Activated CD8-positive, alpha-beta memory T cell treated with anti-CD3 and anti-CD28 coated beads, Interleukin-2, amount 10 ng/mL, durations not matched to agents 7 days and 5 days (primary cell): ENCODE measurements at regions not wholly inside any gene's neighbourhood (a gene's known extent, or its start where the extent isn't known, plus 50 kb on each side); places are given as distances from the start of the nearest gene placed in this dataset.
"Not testable (repeated sequence)": the region's sequence is repeated elsewhere in the genome, so short reads cannot be mapped to it uniquely, and the experiment has no call there.

ENCODE experiments used
- ATAC-seq: fragments of 150-1000 bp; cut with Tn5 transposase; one replicate; pipeline ENCODE4 v1.10.0; 2021; ENCODE audit warnings: moderate library complexity
- CTCF ChIA-PET: fragments of 350-600 bp; sonication (Branson Sonifier 250); formaldehyde crosslinking; loops from one replicate; lab custom pipeline; 2021; ENCODE audit warnings: antibody characterized with exemption; lab: Charles Lee
- DNase-seq: peaks from one replicate; pipeline ENCODE4 v3.0.0-alpha.2; 2020
- H3K27ac Mint-ChIP-seq: one replicate; pipeline ENCODE4 v1.8.0; 2021; ENCODE audit warnings: mild to moderate bottlenecking, mixed read lengths
- H3K27me3 Mint-ChIP-seq: one replicate; pipeline ENCODE4 v1.8.0; 2021; ENCODE audit warnings: mixed read lengths
- H3K36me3 Mint-ChIP-seq: one replicate; pipeline ENCODE4 v1.8.0; 2021; ENCODE audit warnings: mild to moderate bottlenecking, mixed read lengths
- H3K4me1 Mint-ChIP-seq: one replicate; pipeline ENCODE4 v1.8.0; 2021; ENCODE audit warnings: mixed read lengths
- H3K4me3 Mint-ChIP-seq: one replicate; pipeline ENCODE4 v1.8.0; 2021; ENCODE audit warnings: mild to moderate bottlenecking, moderate library complexity, mixed read lengths
- H3K9me3 Mint-ChIP-seq: one replicate; pipeline ENCODE4 v1.8.0; 2022; ENCODE audit warnings: low read depth, mixed read lengths

GRCh38 chr2:89831641-89832498 lies 1140.4 kb downstream of the RPIA start:
- DNase-seq (no peak), ATAC-seq (no peak)
- H3K27me3 Mint-ChIP-seq, result no peaks in the 10 kb centered on the region
- H3K36me3 Mint-ChIP-seq, result peaks cover 40% of the 10 kb centered on the region
- H3K4me1 Mint-ChIP-seq, result no peaks in the 10 kb centered on the region
- H3K4me3 Mint-ChIP-seq, result no peak overlapping the region
- CTCF ChIA-PET, result no interaction called here
- H3K27ac Mint-ChIP-seq, result no peak overlapping the region
- peaks cover 35% of the 10 kb centered on the region for H3K9me3 Mint-ChIP-seq

DNA sequence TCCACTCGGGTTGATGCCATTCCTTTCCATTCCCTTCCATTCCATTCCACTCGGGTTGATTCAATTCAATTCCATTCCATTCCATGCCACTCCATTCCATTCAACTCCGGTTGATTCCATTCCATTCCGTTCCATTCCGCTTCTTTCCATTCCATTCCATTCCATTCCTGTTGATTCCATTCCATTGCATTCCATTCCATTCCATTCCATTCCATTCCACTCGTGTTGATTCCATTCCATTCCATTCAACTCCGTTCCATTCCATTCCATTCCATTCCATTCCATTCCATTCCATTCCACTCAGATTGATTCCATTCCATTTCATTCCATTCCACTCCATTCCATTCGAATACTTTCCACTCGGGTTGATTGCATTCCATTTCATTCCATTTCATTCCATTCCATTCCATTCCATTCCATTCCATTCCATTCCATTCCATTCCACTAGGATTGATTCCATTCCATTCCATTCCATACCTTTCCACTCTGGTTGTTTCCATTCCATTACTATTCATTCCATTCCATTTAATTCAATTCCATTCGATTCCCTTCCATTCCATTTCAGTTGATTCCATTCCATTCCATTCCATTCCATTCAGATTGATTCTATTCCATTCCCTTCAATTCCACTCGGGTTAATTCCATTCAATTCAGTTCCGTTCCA lies 1141.8 kb downstream of the RPIA start:
- Mint-ChIP-seq H3K27me3 (no peaks in the 10 kb centered on the region), H3K27ac (no peak overlapping the region), H3K4me1 (no peaks in the 10 kb centered on the region), H3K9me3 (peaks cover 42% of the 10 kb centered on the region), H3K36me3 (peaks cover 48% of the 10 kb centered on the region), H3K4me3 (no peak overlapping the region)
- DNase-seq (no peak), ATAC-seq (peak; percentile 39)
- CTCF ChIA-PET, result no interaction called here

- H3K4me3 Mint-ChIP-seq, result no peak overlapping the region
- DNase-seq (no peak), ATAC-seq (no peak)
- peaks cover 52% of the 10 kb centered on the region for H3K36me3 Mint-ChIP-seq
- H3K27me3 Mint-ChIP-seq, result no peaks in the 10 kb centered on the region
- CTCF ChIA-PET, result no interaction called here
- H3K4me1 Mint-ChIP-seq, result no peaks in the 10 kb centered on the region
- peaks cover 47% of the 10 kb centered on the region for H3K9me3 Mint-ChIP-seq
- no peak overlapping the region for H3K27ac Mint-ChIP-seq
Measured at GRCh38 chr2:89833780-89834117, 1142.3 kb downstream of the RPIA start.

DNA sequence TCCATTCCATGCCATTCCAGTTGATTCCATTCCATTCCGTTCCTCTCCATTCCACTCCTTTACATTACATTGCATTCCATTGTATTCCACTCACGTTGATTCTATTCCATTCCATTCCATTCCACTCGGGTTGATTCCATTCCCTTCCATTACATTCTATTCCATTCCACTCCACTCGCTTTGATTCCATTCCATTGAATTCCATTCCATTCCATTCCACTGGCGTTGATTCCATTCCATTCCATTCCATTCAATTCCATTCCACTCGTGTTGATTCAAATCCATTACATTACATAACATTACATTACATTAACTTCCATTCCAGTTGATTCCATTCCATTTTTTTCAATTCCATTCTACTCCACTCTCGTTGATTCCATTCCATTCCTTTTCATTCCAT lies 1142.8 kb downstream of the RPIA start:
- CTCF ChIA-PET, result no interaction called here
- H3K27ac Mint-ChIP-seq, result no peak overlapping the region
- no peaks in the 10 kb centered on the region for H3K4me1 Mint-ChIP-seq
- ATAC-seq (no peak), DNase-seq (no peak)
- H3K4me3 Mint-ChIP-seq, result no peak overlapping the region
- peaks cover 45% of the 10 kb centered on the region for H3K9me3 Mint-ChIP-seq
- no peaks in the 10 kb centered on the region for H3K27me3 Mint-ChIP-seq
- H3K36me3 Mint-ChIP-seq, result peaks cover 53% of the 10 kb centered on the region

- DNase-seq, H3K27ac Mint-ChIP-seq, H3K4me1 Mint-ChIP-seq, H3K27me3 Mint-ChIP-seq, CTCF ChIA-PET, H3K4me3 Mint-ChIP-seq: not testable (repeated sequence)
- Mint-ChIP-seq H3K9me3 (peaks cover 46% of the 10 kb centered on the region), H3K36me3 (peaks cover 45% of the 10 kb centered on the region)
- peak; percentile 58 for ATAC-seq
Measured at GRCh38 chr2:89836326-89836725, 1144.9 kb downstream of the RPIA start.

GRCh38 chr2:89837962-89838625 lies 1146.6 kb downstream of the RPIA start:
- CTCF ChIA-PET, result no interaction called here
- peaks cover 47% of the 10 kb centered on the region for H3K9me3 Mint-ChIP-seq
- no peaks in the 10 kb centered on the region for H3K4me1 Mint-ChIP-seq
- H3K36me3 Mint-ChIP-seq, result peaks cover 38% of the 10 kb centered on the region
- ATAC-seq, result no peak
- no peak overlapping the region for H3K4me3 Mint-ChIP-seq
- no peak for DNase-seq
- no peaks in the 10 kb centered on the region for H3K27me3 Mint-ChIP-seq
- H3K27ac Mint-ChIP-seq, result no peak overlapping the region

DNA sequence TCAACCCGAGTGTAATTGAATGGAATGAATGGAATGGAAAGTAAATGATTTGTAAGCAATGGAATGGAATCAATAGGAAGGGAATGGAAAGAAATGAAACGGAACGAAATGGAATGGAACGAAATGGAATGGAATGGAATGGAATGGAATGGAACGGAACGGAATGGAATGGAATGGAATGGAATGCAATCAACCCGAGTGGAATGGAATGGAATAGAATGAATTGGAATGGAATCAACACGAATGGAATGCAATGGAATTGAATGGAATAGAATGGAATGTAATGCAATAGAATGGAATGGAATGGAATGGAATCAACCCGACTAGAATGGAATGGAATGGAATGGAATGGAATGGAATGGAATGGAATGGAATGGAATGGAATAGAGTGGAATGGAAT lies 1148.7 kb downstream of the RPIA start:
- H3K27me3 Mint-ChIP-seq, H3K4me1 Mint-ChIP-seq, H3K27ac Mint-ChIP-seq, H3K4me3 Mint-ChIP-seq, ATAC-seq, CTCF ChIA-PET, DNase-seq: not testable (repeated sequence)
- peaks cover 42% of the 10 kb centered on the region for H3K9me3 Mint-ChIP-seq
- H3K36me3 Mint-ChIP-seq, result peaks cover 38% of the 10 kb centered on the region

DNA sequence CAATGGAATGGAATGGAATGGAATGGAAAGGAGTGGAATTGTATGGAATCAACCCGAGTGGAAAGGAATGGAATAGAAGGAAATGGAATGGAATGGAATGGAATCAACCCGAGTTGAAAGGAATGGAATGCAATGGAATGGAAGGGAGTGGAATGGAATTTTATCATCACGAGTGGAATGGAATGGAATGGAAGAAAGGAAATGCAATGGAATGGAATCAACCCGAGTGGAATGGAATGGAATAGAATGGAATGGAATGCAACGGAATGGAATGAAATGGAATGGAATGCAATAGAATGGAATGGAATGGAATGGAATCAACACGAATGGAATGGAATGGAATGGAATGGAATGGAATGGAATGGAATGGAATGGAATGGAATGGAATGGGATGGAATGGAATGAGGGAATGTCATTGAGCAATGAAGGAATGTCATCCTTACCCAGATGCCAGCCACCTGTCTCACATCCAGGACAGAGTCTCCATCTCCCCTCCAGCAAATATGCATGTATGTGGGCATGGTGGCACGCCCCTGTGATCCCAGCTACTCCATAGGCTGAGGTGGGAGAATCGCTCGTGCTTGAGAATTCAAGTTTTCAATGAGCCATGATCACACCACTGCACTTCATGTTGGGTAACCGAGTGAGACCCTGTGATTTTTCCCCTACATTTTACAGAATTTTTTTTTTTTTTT lies 1149.5 kb downstream of the RPIA start:
- H3K27me3 Mint-ChIP-seq, CTCF ChIA-PET, H3K4me3 Mint-ChIP-seq, H3K4me1 Mint-ChIP-seq, DNase-seq, H3K27ac Mint-ChIP-seq, ATAC-seq: not testable (repeated sequence)
- peaks cover 31% of the 10 kb centered on the region for H3K36me3 Mint-ChIP-seq
- H3K9me3 Mint-ChIP-seq, result peaks cover 36% of the 10 kb centered on the region

GRCh38 chr2:89841476-89841840 lies 1150.0 kb downstream of the RPIA start:
- CTCF ChIA-PET, result no interaction called here
- H3K27ac Mint-ChIP-seq, result no peak overlapping the region
- H3K36me3 Mint-ChIP-seq, result peaks cover 27% of the 10 kb centered on the region
- H3K4me3 Mint-ChIP-seq, result no peak overlapping the region
- no peaks in the 10 kb centered on the region for H3K27me3 Mint-ChIP-seq
- H3K9me3 Mint-ChIP-seq, result peaks cover 33% of the 10 kb centered on the region
- H3K4me1 Mint-ChIP-seq, result no peaks in the 10 kb centered on the region
- DNase-seq, result no peak
- ATAC-seq, result no peak

GRCh38 chr2:89842180-89842908 lies 1150.9 kb downstream of the RPIA start:
- H3K27ac Mint-ChIP-seq, result no peak overlapping the region
- no peaks in the 10 kb centered on the region for H3K4me1 Mint-ChIP-seq
- H3K27me3 Mint-ChIP-seq, result no peaks in the 10 kb centered on the region
- ATAC-seq, result no peak
- peaks cover 22% of the 10 kb centered on the region for H3K36me3 Mint-ChIP-seq
- CTCF ChIA-PET, result no interaction called here
- H3K9me3 Mint-ChIP-seq, result peaks cover 28% of the 10 kb centered on the region
- no peak for DNase-seq
- H3K4me3 Mint-ChIP-seq, result no peak overlapping the region

DNA sequence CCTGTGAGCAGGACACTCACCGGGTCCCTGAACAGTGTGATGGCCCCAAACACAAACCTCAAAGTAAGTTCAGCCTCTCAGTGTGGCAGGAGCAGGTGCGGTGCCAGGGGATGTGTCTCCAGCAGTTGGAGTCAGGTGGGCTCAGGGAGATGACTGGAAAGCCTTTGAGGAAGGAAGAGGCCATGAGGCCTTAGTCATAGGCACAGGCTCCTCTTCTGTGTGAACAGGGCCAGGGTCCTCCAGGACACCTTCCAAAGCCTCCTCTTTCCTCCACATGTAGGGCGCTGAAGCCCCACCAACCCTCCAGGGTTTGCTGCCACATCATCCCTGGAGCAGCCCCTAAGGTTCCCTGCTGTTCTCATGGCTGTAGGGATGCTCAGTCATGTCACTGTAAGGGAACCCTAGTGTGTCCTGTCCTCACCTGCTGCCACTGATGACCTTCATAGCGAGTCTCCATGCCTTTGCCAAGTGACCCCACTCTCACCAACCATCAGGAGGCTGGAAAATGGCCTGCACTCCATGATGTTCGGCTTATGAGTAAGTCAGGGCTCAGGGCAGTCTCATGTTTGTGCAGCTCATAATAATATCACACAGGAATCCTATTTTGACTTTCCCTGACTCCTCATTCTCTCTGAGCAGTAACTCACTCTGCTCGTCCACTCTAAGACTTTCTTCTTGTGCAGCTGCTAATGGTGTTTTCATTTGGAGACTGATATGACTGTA lies 1152.9 kb downstream of the RPIA start:
- CTCF ChIA-PET, result no interaction called here
- no peak overlapping the region for H3K27ac Mint-ChIP-seq
- H3K36me3 Mint-ChIP-seq, result peaks cover 7% of the 10 kb centered on the region
- no peak for DNase-seq
- no peaks in the 10 kb centered on the region for H3K4me1 Mint-ChIP-seq
- H3K4me3 Mint-ChIP-seq, result no peak overlapping the region
- no peak for ATAC-seq
- H3K9me3 Mint-ChIP-seq, result peaks cover 14% of the 10 kb centered on the region
- H3K27me3 Mint-ChIP-seq, result no peaks in the 10 kb centered on the region

GRCh38 chr2:89845532-89845931 lies 1154.1 kb downstream of the RPIA start:
- no peak overlapping the region for H3K4me3 Mint-ChIP-seq
- CTCF ChIA-PET, result no interaction called here
- peaks cover 2% of the 10 kb centered on the region for H3K36me3 Mint-ChIP-seq
- no peak overlapping the region for H3K27ac Mint-ChIP-seq
- no peaks in the 10 kb centered on the region for H3K4me1 Mint-ChIP-seq
- ATAC-seq, result no peak
- no peaks in the 10 kb centered on the region for H3K27me3 Mint-ChIP-seq
- no peak for DNase-seq
- peaks cover 7% of the 10 kb centered on the region for H3K9me3 Mint-ChIP-seq
